ENCODE measurements at regions not wholly inside any gene's neighbourhood (a gene's known extent, or its start where the extent isn't known, plus 50 kb on each side); places are given as distances from the start of the nearest gene placed in this dataset.
"Not testable (repeated sequence)": the region's sequence is repeated elsewhere in the genome, so short reads cannot be mapped to it uniquely, and the experiment has no call there.

GRCh38 chr2:14425869-14426268, 206.6 kb upstream of the LRATD1 start:
- no peak for DNase-seq (ENCODE audit: low spot score)

- peak; percentile 2 for DNase-seq (ENCODE audit: low spot score)
These were observed 204.5 kb upstream of the LRATD1 start for GRCh38 chr2:14428056-14428455.

- DNase-seq (ENCODE audit: low spot score) = no peak
These were observed 198.5 kb upstream of the LRATD1 start for GRCh38 chr2:14433946-14434495.

GRCh38 chr2:14445670-14446069, 186.8 kb upstream of the LRATD1 start:
- no peak for DNase-seq (ENCODE audit: low spot score)

GRCh38 chr2:14448340-14448739, 184.2 kb upstream of the LRATD1 start:
- no peak for DNase-seq (ENCODE audit: low spot score)

- DNase-seq (ENCODE audit: low spot score) = no peak
These were observed 181.2 kb upstream of the LRATD1 start for GRCh38 chr2:14451312-14451711.

- DNase-seq (ENCODE audit: low spot score) = no peak
These were observed 178.3 kb upstream of the LRATD1 start for GRCh38 chr2:14454202-14454601.

GRCh38 chr2:14459786-14460325, 172.7 kb upstream of the LRATD1 start:
- no peak for DNase-seq (ENCODE audit: low spot score)

GRCh38 chr2:14475994-14476393, 156.5 kb upstream of the LRATD1 start:
- DNase-seq (ENCODE audit: low spot score) = no peak

GRCh38 chr2:14479486-14479885, 153.0 kb upstream of the LRATD1 start:
- no peak for DNase-seq (ENCODE audit: low spot score)

GRCh38 chr2:14480120-14480519, 152.4 kb upstream of the LRATD1 start:
- DNase-seq (ENCODE audit: low spot score) = no peak

GRCh38 chr2:14480906-14481305, 151.6 kb upstream of the LRATD1 start:
- no peak for DNase-seq (ENCODE audit: low spot score)

GRCh38 chr2:14492920-14493503, 139.5 kb upstream of the LRATD1 start:
- no peak for DNase-seq (ENCODE audit: low spot score)

GRCh38 chr2:14494759-14495158, 137.8 kb upstream of the LRATD1 start:
- no peak for DNase-seq (ENCODE audit: low spot score)

GRCh38 chr2:14501061-14501460, 131.5 kb upstream of the LRATD1 start:
- no peak for DNase-seq (ENCODE audit: low spot score)

GRCh38 chr2:14506955-14507354, 125.6 kb upstream of the LRATD1 start:
- DNase-seq (ENCODE audit: low spot score) = not testable (repeated sequence)

- no peak for DNase-seq (ENCODE audit: low spot score)
These were observed 121.0 kb upstream of the LRATD1 start for GRCh38 chr2:14511541-14511940.

- DNase-seq (ENCODE audit: low spot score) = no peak
These were observed 118.6 kb upstream of the LRATD1 start for GRCh38 chr2:14513903-14514302.

- no peak for DNase-seq (ENCODE audit: low spot score)
These were observed 115.7 kb upstream of the LRATD1 start for GRCh38 chr2:14516844-14517243.

GRCh38 chr2:14517731-14518130, 114.8 kb upstream of the LRATD1 start:
- no peak for DNase-seq (ENCODE audit: low spot score)

- DNase-seq (ENCODE audit: low spot score) = no peak
These were observed 112.1 kb upstream of the LRATD1 start for GRCh38 chr2:14520385-14520945.

- DNase-seq (ENCODE audit: low spot score) = no peak
These were observed 108.3 kb upstream of the LRATD1 start for GRCh38 chr2:14524041-14524802.

GRCh38 chr2:14524803-14525080, 107.8 kb upstream of the LRATD1 start:
- DNase-seq (ENCODE audit: low spot score) = no peak

Data from globus pallidus (tissue), 1 donor.